ENCODE measurements at regions not wholly inside any gene's neighbourhood (a gene's known extent, or its start where the extent isn't known, plus 50 kb on each side); places are given as distances from the start of the nearest gene placed in this dataset.

DNA sequence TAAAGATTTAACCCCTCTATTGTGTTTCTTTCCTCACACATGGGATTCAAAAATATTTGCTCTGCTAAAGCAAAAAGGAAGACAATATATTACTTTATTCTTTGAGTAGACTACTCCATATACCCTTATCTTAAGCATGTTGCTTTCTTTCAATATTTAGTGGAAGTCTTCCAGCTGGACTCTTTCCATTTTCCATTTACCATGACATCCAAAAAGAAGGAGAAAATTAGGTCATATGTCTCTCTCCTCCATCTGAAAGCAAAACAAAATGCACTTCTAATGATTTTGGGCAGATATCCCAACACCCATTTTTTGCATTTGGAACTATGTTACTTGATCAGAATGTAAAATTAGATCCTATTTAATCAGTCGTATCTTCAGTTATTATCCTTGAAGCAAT is 1336.5 kb downstream of the PCDH19 start:
- Histone ChIP-seq H3K4me3 (no peak overlapping the region), H3K9me3 (no peaks in the 10 kb centered on the region), H3K27me3 (no peaks in the 10 kb centered on the region), H3K4me1 (no peaks in the 10 kb centered on the region), H3K27ac (no peak overlapping the region), H3K36me3 (no peaks in the 10 kb centered on the region)
- 57 to 76% (median 60%) methylated on average over 1 of the region's 1 CpG for WGBS, 4 donors
- TF ChIP-seq, protein P1, sequence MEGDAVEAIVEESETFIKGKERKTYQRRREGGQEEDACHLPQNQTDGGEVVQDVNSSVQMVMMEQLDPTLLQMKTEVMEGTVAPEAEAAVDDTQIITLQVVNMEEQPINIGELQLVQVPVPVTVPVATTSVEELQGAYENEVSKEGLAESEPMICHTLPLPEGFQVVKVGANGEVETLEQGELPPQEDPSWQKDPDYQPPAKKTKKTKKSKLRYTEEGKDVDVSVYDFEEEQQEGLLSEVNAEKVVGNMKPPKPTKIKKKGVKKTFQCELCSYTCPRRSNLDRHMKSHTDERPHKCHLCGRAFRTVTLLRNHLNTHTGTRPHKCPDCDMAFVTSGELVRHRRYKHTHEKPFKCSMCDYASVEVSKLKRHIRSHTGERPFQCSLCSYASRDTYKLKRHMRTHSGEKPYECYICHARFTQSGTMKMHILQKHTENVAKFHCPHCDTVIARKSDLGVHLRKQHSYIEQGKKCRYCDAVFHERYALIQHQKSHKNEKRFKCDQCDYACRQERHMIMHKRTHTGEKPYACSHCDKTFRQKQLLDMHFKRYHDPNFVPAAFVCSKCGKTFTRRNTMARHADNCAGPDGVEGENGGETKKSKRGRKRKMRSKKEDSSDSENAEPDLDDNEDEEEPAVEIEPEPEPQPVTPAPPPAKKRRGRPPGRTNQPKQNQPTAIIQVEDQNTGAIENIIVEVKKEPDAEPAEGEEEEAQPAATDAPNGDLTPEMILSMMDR (IDR thresholded peaks at IDR 0.05) = no peak
- ATAC-seq (no peak), DNase-seq (no peak)
- intact Hi-C loops (cut with DNase I) = no loop called here

DNA sequence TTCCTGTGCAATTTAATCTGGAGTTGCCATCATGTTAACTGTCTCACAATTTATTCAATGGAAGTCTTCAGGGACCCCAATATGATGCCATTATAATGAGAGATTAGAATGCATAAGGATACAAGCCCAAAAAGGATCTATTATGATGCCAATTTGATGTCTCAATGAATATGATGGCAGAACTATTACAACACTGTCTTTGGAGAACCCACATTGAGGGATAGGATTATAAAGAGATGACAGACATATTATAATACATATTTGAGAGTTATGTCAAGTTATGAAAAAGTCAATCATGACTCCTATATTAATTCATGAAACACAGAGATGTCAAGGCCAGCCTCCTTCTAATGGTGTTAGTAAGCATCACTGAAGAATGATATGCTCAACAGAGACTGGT is 1358.4 kb downstream of the PCDH19 start:
- DNase-seq (no peak), ATAC-seq (no peak)
- Histone ChIP-seq H3K9me3 (no peaks in the 10 kb centered on the region), H3K27ac (no peak overlapping the region), H3K4me1 (no peaks in the 10 kb centered on the region), H3K36me3 (no peaks in the 10 kb centered on the region), H3K4me3 (no peak overlapping the region), H3K27me3 (no peaks in the 10 kb centered on the region)
- TF ChIP-seq, protein P1 (IDR thresholded peaks at IDR 0.05) = no peak
- TF ChIP-seq POLR2A (IDR thresholded peaks at IDR 0.05) = no peak
- intact Hi-C loops (cut with DNase I) = no loop called here

DNA sequence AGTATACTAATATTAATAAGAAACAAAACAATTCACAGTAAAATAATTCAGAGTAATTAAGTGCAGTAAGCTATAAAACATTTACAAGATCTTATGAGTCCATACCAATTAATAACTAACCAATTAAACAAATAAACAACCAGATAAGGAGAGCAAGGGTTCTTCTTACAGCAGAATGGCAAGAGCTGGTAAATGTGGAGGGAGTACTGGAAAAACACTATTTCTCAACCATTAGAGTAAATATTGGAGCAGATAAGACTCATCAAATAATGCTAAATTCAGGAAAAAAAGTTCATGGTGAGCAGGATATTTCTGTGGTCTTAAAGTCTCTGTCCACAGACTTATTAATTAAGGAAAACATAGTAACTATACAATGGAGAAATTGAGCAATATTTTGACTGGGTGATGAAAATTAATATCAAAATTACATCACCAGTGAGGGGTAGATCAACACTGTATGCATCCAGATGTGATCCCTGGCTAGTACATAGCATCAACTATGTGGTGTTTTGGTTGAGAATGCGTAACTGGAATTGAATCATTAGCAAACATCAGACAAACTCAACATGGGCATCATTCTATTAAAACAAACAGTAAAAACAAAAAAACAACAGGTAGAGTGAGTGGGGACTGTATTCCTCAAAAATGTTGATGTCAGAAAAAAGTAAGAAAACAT is 1376.7 kb downstream of the PCDH19 start:
- ATAC-seq (no peak), DNase-seq (no peak)
- H3K27me3 ChIP-seq = peaks cover 0 to 10% (median 0%) of the 10 kb centered on the region in 9 donors
- H3K9me3 ChIP-seq = no peaks in the 10 kb centered on the region
- no peaks in the 10 kb centered on the region for H3K4me1 ChIP-seq
- no peak overlapping the region for H3K4me3 ChIP-seq
- H3K36me3 ChIP-seq = no peaks in the 10 kb centered on the region
- intact Hi-C loops (cut with DNase I) = no loop called here
- H3K27ac ChIP-seq = no peak overlapping the region
- TF ChIP-seq, protein P1 (IDR thresholded peaks at IDR 0.05) = no peak
- no peak for TF ChIP-seq POLR2A (IDR thresholded peaks at IDR 0.05)
- WGBS, 4 donors = 65 to 81% (median 72%) methylated on average over 1 of the region's 1 CpG

DNA sequence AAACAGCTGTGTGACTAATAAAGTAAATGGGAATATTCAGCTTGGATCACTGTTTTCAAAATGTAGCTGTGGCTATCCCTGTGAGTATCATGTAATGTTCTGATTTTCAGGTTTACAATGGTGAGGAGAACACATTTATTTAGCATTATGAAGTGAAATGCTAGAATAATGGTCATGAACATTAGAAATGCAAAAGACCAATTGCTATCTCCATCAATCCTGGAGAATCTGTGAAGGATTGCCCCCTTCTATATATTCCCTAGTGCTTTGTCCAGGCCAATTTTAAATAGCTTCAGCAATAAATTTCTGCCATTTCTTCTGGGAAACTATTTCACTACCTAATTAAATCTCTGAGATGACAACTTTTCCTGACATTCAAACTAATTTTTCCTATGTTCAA is 1399.1 kb downstream of the PCDH19 start:
- DNase-seq (no peak), ATAC-seq (no peak)
- H3K27ac ChIP-seq = no peak overlapping the region
- peaks cover 0 to 4% (median 0%) of the 10 kb centered on the region in 9 donors for H3K27me3 ChIP-seq
- no peak overlapping the region for H3K4me3 ChIP-seq
- no peaks in the 10 kb centered on the region for H3K4me1 ChIP-seq
- intact Hi-C loops (cut with DNase I) = no loop called here
- no peaks in the 10 kb centered on the region for H3K36me3 ChIP-seq
- H3K9me3 ChIP-seq = no peaks in the 10 kb centered on the region
- no peak for TF ChIP-seq POLR2A (IDR thresholded peaks at IDR 0.05)
- TF ChIP-seq, protein P1 (IDR thresholded peaks at IDR 0.05) = no peak
